ENCODE measurements at regions not wholly inside any gene's neighbourhood (a gene's known extent, or its start where the extent isn't known, plus 50 kb on each side); places are given as distances from the start of the nearest gene placed in this dataset.

DNA sequence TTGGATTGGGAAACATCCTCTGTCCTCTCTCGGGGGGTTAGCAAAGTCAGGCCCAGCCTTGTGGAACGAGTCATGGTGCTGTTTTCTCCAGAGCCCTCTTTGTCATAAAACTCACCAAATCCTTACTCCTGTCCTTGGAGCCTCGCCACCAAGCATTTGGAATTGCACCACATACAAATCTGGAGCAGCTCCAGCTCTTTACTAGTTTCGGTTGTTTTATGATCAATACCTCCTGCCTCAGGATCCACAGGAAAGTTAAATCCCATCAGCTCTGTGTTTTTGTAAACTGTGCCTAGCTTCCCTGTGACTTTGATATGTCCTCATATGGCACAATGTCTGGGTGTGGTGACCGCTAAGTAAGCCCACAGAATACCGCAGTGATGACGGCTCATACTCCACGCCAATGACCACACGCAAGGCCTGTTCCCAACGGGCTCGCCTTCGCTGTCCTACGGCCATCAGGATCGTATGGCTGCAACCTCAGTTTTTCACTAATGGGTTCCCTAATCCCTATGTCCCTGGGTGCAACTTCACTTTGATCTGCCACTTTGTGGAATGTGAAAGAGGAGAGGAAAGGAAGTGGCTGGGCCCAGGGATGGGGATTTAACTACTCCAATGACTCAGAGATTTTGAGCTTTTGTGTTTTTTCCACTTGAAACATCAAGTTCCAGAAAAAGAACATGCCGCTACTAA lies 111.3 kb upstream of the FOXQ1 start:
- Mint-ChIP-seq H3K4me3 (no peak overlapping the region), H3K27me3 (ENCODE audit: low read depth) (peaks cover 7% of the 10 kb centered on the region), H3K9me3 (no peaks in the 10 kb centered on the region), H3K4me1 (ENCODE audit: low read depth) (peaks cover 6% of the 10 kb centered on the region), H3K36me3 (ENCODE audit: insufficient read depth) (no peaks in the 10 kb centered on the region)
- DNase-seq = no peak
- no peak for ATAC-seq

DNA sequence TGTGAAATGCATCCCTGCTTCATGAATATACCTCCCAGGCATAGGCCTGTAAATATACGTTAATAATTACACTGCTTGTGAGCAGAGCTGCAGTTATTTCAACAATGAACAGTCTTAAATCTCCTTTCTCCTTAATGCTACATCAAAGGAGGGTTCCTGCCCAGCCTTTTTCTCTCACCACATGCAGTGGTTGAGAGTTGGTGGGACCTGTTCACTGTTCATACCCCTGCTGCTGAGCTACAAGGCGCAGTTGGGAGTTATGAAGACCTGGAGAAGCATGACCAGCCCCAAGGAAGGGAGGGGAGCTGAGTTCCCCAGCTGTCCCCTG lies 111.9 kb upstream of the FOXQ1 start:
- DNase-seq = no peak
- Mint-ChIP-seq H3K27me3 (ENCODE audit: low read depth) (peaks cover 7% of the 10 kb centered on the region), H3K9me3 (no peaks in the 10 kb centered on the region), H3K4me3 (no peak overlapping the region), H3K36me3 (ENCODE audit: insufficient read depth) (no peaks in the 10 kb centered on the region), H3K4me1 (ENCODE audit: low read depth) (peaks cover 6% of the 10 kb centered on the region)
- no peak for ATAC-seq

DNA sequence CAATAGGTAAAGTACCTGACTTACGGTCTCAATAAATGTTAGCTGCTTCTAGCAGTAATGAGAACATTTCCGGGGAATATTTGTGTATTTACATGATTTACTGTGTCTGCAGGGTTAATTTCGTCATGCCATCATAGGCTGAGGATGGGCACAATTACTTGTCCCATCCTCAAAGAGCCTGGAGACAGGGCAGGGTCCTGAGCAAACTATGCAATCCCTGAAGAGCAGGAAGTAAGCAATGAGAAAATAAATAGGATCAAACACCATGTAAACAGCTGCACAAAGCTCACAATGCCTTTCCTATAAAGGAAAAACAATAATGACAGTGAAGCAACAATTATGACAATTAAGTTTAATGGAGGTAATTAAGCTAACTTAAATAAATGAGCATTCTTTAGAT lies 114.6 kb upstream of the FOXQ1 start:
- H3K9me3 Mint-ChIP-seq = no peaks in the 10 kb centered on the region
- no peak for DNase-seq
- peaks cover 2% of the 10 kb centered on the region for H3K4me1 Mint-ChIP-seq (ENCODE audit: low read depth)
- H3K4me3 Mint-ChIP-seq = no peak overlapping the region
- ATAC-seq = no peak
- H3K36me3 Mint-ChIP-seq (ENCODE audit: insufficient read depth) = no peaks in the 10 kb centered on the region
- H3K27me3 Mint-ChIP-seq (ENCODE audit: low read depth) = no peaks in the 10 kb centered on the region

DNA sequence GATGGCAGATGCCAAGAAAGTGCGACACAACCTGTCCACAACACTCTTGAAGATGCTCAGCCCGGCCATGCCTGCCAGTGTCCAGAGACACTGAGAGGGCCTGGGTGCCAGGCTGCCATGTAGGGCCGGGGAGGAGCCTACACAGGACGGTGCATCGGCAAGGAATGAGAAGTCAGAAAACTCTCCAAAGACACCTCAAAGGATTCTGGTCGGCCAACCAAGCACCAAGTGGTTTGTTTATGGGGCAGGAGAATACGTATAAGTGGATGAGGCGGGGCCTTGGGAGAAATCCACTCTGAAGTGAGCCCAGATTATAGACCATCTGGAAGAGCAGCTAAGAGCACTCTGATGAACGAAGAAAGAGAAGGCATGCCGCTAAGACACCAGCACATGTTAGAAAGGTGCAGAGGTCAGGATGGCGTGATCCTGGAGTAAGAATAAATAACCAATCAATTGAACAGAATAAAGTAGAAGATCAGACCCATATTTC lies 120.7 kb upstream of the FOXQ1 start:
- no peaks in the 10 kb centered on the region for H3K36me3 Mint-ChIP-seq (ENCODE audit: insufficient read depth)
- no peak overlapping the region for H3K4me3 Mint-ChIP-seq
- DNase-seq (no peak), ATAC-seq (no peak)
- H3K27me3 Mint-ChIP-seq (ENCODE audit: low read depth) = no peaks in the 10 kb centered on the region
- H3K4me1 Mint-ChIP-seq (ENCODE audit: low read depth) = no peaks in the 10 kb centered on the region
- H3K9me3 Mint-ChIP-seq = no peaks in the 10 kb centered on the region

DNA sequence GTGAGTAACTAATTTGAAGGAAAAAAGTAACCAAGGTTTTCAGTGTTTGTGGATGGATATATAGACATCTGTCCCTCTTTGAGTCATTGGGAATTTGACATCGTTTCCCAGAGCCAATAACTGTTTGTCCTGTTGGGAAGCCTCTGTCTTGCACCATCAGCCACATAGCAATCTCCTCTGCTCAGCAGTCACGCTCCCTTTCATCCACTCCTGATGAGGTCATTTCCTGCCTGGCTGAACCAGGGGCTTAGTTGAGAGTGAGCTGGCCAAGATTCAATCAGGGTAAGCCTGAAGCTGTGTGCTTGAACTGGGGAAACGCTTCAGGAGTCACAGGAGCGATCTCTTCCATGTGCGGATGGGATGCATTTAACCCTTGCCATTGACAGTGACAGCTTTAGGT lies 121.5 kb upstream of the FOXQ1 start:
- DNase-seq (no peak), ATAC-seq (no peak)
- Mint-ChIP-seq H3K36me3 (ENCODE audit: insufficient read depth) (no peaks in the 10 kb centered on the region), H3K9me3 (no peaks in the 10 kb centered on the region), H3K4me3 (no peak overlapping the region), H3K4me1 (ENCODE audit: low read depth) (no peaks in the 10 kb centered on the region), H3K27me3 (ENCODE audit: low read depth) (no peaks in the 10 kb centered on the region)

DNA sequence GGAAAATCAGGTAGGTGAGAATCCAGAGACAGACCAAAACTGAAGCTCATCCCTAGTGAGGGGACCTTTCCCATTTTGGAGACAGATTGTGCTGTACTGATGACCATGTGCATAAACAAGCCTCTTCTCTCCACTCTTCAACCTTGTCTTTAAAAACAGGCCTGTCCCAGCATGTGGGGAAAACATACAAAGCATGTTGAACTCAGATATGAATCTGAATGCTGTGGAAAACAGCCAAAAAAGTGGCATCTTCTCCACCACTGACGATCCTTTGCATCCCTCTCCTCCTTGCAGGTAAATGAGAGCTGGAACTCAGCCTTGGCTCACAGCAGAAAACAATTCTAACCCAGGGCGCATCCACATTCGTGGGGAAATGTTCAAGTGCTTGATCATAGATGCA lies 123.7 kb upstream of the FOXQ1 start:
- Mint-ChIP-seq H3K9me3 (no peaks in the 10 kb centered on the region), H3K4me3 (no peak overlapping the region), H3K36me3 (ENCODE audit: insufficient read depth) (no peaks in the 10 kb centered on the region), H3K27me3 (ENCODE audit: low read depth) (no peaks in the 10 kb centered on the region), H3K4me1 (ENCODE audit: low read depth) (no peaks in the 10 kb centered on the region)
- no peak for DNase-seq
- no peak for ATAC-seq

DNA sequence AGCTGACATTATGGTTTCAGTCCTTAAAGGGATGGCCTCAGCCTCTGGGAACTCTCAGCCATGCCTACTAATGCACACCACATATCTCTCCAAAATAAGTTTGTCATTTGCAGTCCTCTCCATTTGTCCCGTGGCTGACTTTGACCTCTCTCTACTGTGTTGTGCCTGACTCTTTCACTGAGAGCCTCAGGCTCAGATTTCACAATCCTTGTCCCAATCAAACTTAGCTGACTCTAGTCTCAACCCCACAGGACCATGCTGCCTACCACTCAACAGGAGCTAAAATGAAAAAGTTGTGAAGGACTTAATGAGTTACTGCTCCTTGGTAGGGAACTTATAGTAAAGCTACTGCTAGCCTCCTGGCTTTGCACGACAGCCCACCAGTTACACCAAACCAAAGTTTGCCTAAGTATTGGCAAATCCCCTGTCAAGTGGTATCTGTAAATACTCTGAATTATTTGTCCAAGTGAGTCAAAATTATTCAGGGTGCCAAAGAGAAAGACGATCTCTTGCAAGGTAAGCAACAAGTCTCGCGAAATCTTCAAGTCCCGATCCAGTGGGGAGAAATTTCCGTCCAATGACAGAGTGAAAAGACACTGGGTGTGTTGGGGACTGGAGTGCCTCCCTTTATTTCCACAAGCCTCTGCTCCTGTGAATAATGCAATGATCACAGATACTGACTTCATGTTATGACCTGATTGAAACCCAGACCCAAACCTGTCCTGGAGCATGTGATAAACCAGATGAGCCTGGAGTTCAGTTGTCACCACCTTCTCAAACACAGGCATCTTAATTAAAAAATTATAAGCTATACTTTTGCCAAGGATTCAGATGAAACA lies 124.4 kb upstream of the FOXQ1 start:
- Mint-ChIP-seq H3K4me3 (no peak overlapping the region), H3K36me3 (ENCODE audit: insufficient read depth) (no peaks in the 10 kb centered on the region), H3K4me1 (ENCODE audit: low read depth) (no peaks in the 10 kb centered on the region), H3K27me3 (ENCODE audit: low read depth) (no peaks in the 10 kb centered on the region), H3K9me3 (no peaks in the 10 kb centered on the region)
- DNase-seq (no peak), ATAC-seq (no peak)

DNA sequence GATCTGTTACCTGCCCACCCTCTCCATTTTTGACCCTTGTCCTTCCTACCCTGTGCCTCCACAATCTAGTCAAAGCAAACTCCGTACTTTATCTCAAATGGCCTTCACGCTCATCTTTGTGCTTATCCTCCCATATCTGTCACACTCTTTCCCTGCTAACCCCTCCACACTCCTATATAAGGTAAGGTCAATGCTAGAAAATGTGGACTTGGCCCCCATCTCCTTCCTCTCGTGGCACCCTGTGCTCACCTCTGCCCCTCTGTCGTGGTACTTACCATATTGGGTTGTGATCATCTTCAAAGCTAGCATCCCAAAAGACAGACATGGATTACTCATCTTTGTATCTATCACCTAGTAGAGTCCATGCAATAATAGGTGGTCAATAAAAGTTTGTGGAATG lies 127.6 kb upstream of the FOXQ1 start:
- no peak for ATAC-seq
- H3K36me3 Mint-ChIP-seq (ENCODE audit: insufficient read depth) = no peaks in the 10 kb centered on the region
- H3K27me3 Mint-ChIP-seq (ENCODE audit: low read depth) = peaks cover 2% of the 10 kb centered on the region
- no peak for DNase-seq
- no peak overlapping the region for H3K4me3 Mint-ChIP-seq
- H3K4me1 Mint-ChIP-seq (ENCODE audit: low read depth) = no peaks in the 10 kb centered on the region
- H3K9me3 Mint-ChIP-seq = no peaks in the 10 kb centered on the region

DNA sequence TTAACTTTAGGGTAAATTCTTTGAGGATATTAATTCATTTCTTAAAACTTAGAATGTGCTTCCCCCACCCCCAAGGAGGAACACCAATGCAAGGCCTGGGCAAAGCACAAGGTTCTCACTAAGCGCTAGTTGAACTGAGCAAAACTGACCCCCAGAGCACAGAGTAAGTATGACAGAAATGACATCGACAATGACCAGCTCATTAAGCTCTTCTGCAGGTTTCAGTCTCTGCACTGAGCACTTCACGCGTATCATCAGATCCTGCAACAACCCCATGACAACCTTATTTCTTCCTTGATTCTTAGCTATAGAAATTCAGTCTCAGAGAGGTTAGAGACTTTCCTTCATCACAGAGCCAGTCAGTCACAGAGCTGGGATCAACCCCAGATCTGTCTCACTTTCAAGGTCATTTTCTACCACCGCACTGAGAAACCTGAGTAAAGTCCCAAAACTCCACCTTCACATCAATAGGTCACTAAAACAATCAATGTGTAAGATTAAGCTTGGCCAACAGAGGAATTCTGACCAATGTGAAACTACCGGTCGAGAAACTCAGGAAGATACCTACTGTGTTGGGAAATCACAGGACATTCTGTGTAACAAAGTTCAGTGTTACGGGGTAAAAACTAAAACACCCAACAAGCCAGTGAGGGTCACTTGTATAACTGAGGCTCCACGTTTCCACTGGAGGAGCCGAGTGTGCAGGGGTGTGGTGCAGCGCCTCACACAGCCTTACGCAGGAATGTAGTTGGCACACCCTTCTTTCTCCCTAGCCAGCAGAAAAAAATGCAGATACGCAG lies 129.0 kb upstream of the FOXQ1 start:
- no peaks in the 10 kb centered on the region for H3K36me3 Mint-ChIP-seq (ENCODE audit: insufficient read depth)
- no peaks in the 10 kb centered on the region for H3K4me1 Mint-ChIP-seq (ENCODE audit: low read depth)
- DNase-seq (no peak), ATAC-seq (no peak)
- H3K4me3 Mint-ChIP-seq = no peak overlapping the region
- peaks cover 2% of the 10 kb centered on the region for H3K27me3 Mint-ChIP-seq (ENCODE audit: low read depth)
- H3K9me3 Mint-ChIP-seq = no peaks in the 10 kb centered on the region

DNA sequence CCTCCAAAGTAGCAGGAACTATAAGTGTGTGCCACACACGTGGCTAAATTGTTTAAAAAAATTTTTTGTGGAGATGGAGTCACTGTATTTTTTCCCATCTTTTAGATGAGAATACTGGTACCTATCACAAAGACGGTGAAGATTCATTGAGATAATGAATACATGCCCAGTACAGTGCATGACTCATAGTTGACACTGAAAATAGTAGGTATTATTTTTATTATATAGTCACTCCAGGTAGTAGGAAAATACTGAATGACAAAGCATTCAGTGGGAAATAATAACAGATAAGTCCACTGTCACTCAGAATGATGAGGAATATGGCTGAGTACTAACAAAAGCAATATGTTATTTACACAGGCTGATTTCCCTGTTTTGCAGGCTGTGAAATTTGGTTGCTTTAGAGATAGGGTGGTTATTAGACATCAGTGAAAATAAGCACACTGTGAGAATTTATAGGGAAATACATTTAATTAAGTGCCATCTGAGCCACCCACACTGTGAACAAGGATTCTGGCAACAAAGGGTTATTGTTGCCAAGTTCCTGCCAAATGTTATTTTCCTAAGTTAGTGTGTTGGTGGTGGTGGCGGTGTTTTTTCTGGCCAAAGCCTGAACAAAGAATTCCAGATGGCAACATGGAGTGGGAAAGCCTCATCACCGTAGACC lies 129.8 kb upstream of the FOXQ1 start:
- Mint-ChIP-seq H3K36me3 (ENCODE audit: insufficient read depth) (no peaks in the 10 kb centered on the region), H3K27me3 (ENCODE audit: low read depth) (peaks cover 8% of the 10 kb centered on the region), H3K4me3 (no peak overlapping the region), H3K4me1 (ENCODE audit: low read depth) (no peaks in the 10 kb centered on the region), H3K9me3 (no peaks in the 10 kb centered on the region)
- DNase-seq (no peak), ATAC-seq (no peak)

DNA sequence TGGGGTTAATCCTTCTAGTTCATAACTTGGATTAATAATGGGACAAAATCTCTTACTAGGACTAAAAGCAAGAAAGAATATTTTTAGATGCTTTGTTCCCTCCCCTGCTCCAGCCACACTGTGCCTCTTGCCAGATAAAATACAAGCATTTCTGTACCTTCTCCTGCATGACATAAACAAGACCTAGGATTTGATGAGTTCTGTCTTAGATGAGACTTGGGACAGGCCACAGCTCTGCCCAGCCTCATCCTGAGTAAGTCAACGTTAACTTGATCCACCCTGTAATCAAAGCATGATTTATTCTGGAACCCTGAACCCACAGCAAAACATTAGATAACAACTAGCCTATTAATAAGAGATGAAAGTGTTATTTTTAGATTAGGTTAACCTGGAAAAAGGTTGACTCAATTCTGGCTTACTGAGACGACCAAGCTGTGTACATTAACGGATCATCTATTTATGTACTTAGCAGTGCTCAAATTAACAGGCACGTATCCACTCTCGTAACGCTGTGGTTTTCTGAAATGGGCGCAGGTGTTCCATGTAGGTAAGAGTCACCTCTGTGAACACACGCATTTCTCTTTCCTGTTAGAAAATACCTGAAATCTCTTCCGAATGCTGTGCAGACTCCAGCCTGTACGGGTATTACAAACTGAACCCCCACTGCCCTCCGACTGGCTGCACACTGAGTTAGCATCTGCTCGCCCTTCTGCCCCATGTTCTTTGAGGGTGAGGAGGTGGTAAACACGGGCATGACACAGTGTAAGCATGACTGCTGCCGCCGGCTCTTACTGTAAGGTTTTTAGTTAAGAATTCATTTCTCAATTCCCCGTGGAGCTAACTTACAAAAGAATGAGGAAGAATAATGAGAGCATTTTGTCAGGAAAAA lies 132.1 kb upstream of the FOXQ1 start:
- H3K4me1 Mint-ChIP-seq (ENCODE audit: low read depth) = no peaks in the 10 kb centered on the region

DNA sequence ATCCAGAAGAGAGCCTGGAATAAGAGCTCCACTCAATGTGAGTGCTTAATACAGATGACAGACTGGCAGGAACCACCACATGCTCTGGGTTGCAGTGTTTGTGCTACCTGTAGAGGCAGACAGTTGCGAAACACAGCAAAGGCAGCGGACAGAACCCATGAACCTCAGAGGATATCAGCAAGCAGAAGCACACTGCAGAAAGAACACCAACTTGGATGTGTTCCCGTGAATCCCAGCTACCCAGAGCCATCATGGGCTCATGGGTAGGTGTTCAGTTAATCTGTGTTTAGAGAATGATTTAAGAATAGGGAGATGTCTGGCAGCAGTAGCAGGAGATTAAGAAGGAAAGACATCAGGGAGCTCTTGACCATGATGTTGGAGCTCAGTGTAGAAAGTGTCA lies 133.3 kb upstream of the FOXQ1 start:
- H3K9me3 Mint-ChIP-seq = peaks cover under 1% of the 10 kb centered on the region
- H3K27me3 Mint-ChIP-seq (ENCODE audit: low read depth) = peaks cover 9% of the 10 kb centered on the region
- H3K4me1 Mint-ChIP-seq (ENCODE audit: low read depth) = no peaks in the 10 kb centered on the region
- DNase-seq (no peak), ATAC-seq (no peak)
- H3K36me3 Mint-ChIP-seq (ENCODE audit: insufficient read depth) = no peaks in the 10 kb centered on the region
- H3K4me3 Mint-ChIP-seq = no peak overlapping the region

More for the DNA sequence above, 132.1 kb upstream of the FOXQ1 start:
- H3K4me3 Mint-ChIP-seq = no peak overlapping the region
- no peaks in the 10 kb centered on the region for H3K36me3 Mint-ChIP-seq (ENCODE audit: insufficient read depth)
- H3K9me3 Mint-ChIP-seq = no peaks in the 10 kb centered on the region
- H3K27me3 Mint-ChIP-seq (ENCODE audit: low read depth) = peaks cover 9% of the 10 kb centered on the region
- DNase-seq (no peak), ATAC-seq (no peak)

DNA sequence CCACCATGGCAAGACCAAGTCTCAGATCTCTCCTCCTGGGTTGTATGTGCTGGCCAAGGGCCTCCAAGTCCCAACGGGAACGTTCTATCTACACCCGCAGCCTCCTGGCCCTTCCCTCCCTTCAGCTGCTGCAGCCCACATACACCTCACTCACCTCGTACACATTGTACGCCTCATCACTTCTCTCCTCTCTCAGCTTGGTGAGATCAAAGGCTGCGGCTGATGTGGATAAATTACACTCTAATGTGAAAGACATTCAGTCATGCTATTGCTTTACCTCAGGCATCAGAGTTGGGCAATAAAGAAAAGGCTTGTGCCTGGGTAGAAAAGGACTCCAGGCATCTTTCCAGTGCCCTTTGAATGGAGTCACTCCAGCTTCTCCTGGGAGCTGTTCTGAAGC lies 135.3 kb upstream of the FOXQ1 start:
- Mint-ChIP-seq H3K9me3 (peaks cover 3% of the 10 kb centered on the region), H3K27me3 (ENCODE audit: low read depth) (peaks cover 12% of the 10 kb centered on the region), H3K4me3 (no peak overlapping the region), H3K4me1 (ENCODE audit: low read depth) (no peaks in the 10 kb centered on the region), H3K36me3 (ENCODE audit: insufficient read depth) (no peaks in the 10 kb centered on the region)
- no peak for ATAC-seq
- no peak for DNase-seq

Measured in activated T-cell treated with anti-CD3 and anti-CD28 coated beads, Interleukin-2, amount 50 U/mL, for 4 hours (primary cell).